HepG2 (cell line): ENCODE measurements at regions not wholly inside any gene's neighbourhood (a gene's known extent, or its start where the extent isn't known, plus 50 kb on each side); places are given as distances from the start of the nearest gene placed in this dataset.

Source experiments
- ATAC-seq: fragments of 200-7000 bp; cut with Tn5 transposase; 3 replicates; pipeline ENCODE4 v1.9.1; 2020; ENCODE audit warnings: mild to moderate bottlenecking, moderate library complexity
- BruUV-seq: library from RNA; stranded (reverse); fragments of 400-500 nt; replicated peaks from 2 replicates; lab custom pipeline; 2021; lab: Mats Ljungman, UMichigan
- CTCF ChIA-PET: fragments of 300-600 bp; formaldehyde crosslinking; extraction: SDS; loops from one replicate; lab custom pipeline; 2021; ENCODE audit warnings: low total read pairs, inconsistent platforms, low intra/inter-chr PET ratio; lab: Yijun Ruan, JAX
- POLR2A ChIA-PET: fragments of 350-600 bp; sonication (Branson Sonifier 250); formaldehyde crosslinking; loops from one replicate; lab custom pipeline; 2020; ENCODE audit warnings: antibody characterized with exemption, inconsistent platforms; lab: Yijun Ruan, JAX
- DNase-seq: peaks from one replicate; pipeline ENCODE4 v3.0.0-alpha.2; 2015; ENCODE audit warnings: low spot score
- FAIRE-seq: peaks from 3 replicates; lab custom pipeline; 2011; peaks lifted over from hg19 to GRCh38; lab: Jason Lieb, UNC
- H2AFZ ChIP-seq: one replicate; pipeline ENCODE4 v1.6.1; 2011; ENCODE audit warnings: low read length, inconsistent platforms
- H3K27ac ChIP-seq: fragments of 300-600 bp; 3 replicates; pipeline ENCODE4 v1.8.0; 2011; ENCODE audit warnings: mixed run types, mild to moderate bottlenecking, mixed read lengths, low read length, inconsistent platforms; ENCODE audit not compliant: insufficient read depth; ENCODE audit errors: extremely low read length
- H3K27me3 ChIP-seq, 2 experiments: fragments of 200-600 bp in 1 of 2; 2 replicates in 1 of 2; 3 replicates in 1 of 2; pipeline versions ENCODE4 v1.6.0 to v1.8.0; 2011; ENCODE audit warnings: low read length in 2 of 2, mild to moderate bottlenecking in 2 of 2, moderate library complexity in 2 of 2, inconsistent platforms in 1 of 2; ENCODE audit not compliant: insufficient read depth in 2 of 2, control insufficient read depth in 1 of 2
- H3K36me3 ChIP-seq, 2 experiments: fragments of 200-600 bp in 1 of 2; replicated peaks in 1 of 2; 2 replicates in 1 of 2; 3 replicates in 1 of 2; pipeline versions ENCODE4 v1.5.1 to v1.8.0; 2011; ENCODE audit warnings: low read length in 2 of 2, inconsistent platforms in 1 of 2; ENCODE audit not compliant: insufficient read depth in 2 of 2, control insufficient read depth in 1 of 2
- H3K4me1 ChIP-seq: 2 replicates; pipeline ENCODE4 v1.5.1; 2012; ENCODE audit warnings: low read length, inconsistent platforms; ENCODE audit not compliant: insufficient read depth
- H3K4me2 ChIP-seq: 2 replicates; pipeline ENCODE4 v1.6.0; 2011; ENCODE audit warnings: low read depth, low read length, inconsistent platforms
- H3K4me3 ChIP-seq, 3 experiments: fragments of 200-600 bp in 1 of 3; sonication (generic), shearing (Covaris generic) in 1 of 3; replicated peaks in 1 of 3; 2 replicates each; pipeline ENCODE4 v1.5.1; 2011 to 2016; ENCODE audit warnings: low read length in 3 of 3, inconsistent platforms in 2 of 3, low read depth in 2 of 3, mild to moderate bottlenecking in 2 of 3, control low read depth in 1 of 3, mixed read lengths in 1 of 3; ENCODE audit not compliant: insufficient read depth in 1 of 3
- H3K79me2 ChIP-seq: one replicate; pipeline ENCODE4 v1.6.1; 2011; ENCODE audit warnings: low read length, inconsistent platforms; ENCODE audit not compliant: insufficient read depth
- H3K9ac ChIP-seq: 2 replicates; pipeline ENCODE4 v1.6.0; 2011; ENCODE audit warnings: mild to moderate bottlenecking, low read depth, low read length, inconsistent platforms; ENCODE audit not compliant: insufficient read depth
- H3K9me3 ChIP-seq: 2 replicates; pipeline ENCODE4 v1.5.1; 2012; ENCODE audit warnings: mild to moderate bottlenecking, low read length
- H4K20me1 ChIP-seq: 2 replicates; pipeline ENCODE4 v1.6.0; 2011; ENCODE audit warnings: inconsistent platforms, mild to moderate bottlenecking, low read length, moderate library complexity; ENCODE audit not compliant: insufficient read depth
- CHCHD3 ChIP-seq: sonication (generic); formaldehyde crosslinking; IDR thresholded peaks from 2 replicates; pipeline ENCODE4 v1.8.0; 2022; ENCODE audit warnings: mild to moderate bottlenecking, missing genetic modification reagents, moderate library complexity
- FOXK2 ChIP-seq: fragments of 450-650 bp; IDR thresholded peaks from 2 replicates; pipeline ENCODE4 v1.6.1; 2016
- GLI4 ChIP-seq: sonication (generic); formaldehyde crosslinking; IDR thresholded peaks from 2 replicates; pipeline ENCODE4 v1.5.1; 2020; ENCODE audit warnings: missing genetic modification reagents, mild to moderate bottlenecking, moderate library complexity, borderline replicate concordance
- JDP2 ChIP-seq: sonication (generic); formaldehyde crosslinking; IDR thresholded peaks from 2 replicates; pipeline ENCODE4 v1.8.1; 2022; ENCODE audit warnings: missing genetic modification reagents, borderline replicate concordance
- MLLT10 ChIP-seq: sonication (generic); formaldehyde crosslinking; IDR thresholded peaks from 2 replicates; pipeline ENCODE4 v1.4.0; 2020; ENCODE audit warnings: missing genetic modification reagents
- MYPOP ChIP-seq: sonication (generic); formaldehyde crosslinking; IDR thresholded peaks from 2 replicates; pipeline ENCODE4 v1.8.1; 2023; ENCODE audit warnings: mild to moderate bottlenecking, moderate library complexity, missing genetic modification reagents
- RARG ChIP-seq: sonication (generic); formaldehyde crosslinking; IDR thresholded peaks from 2 replicates; pipeline ENCODE4 v1.4.0; 2020; ENCODE audit warnings: low read depth, mild to moderate bottlenecking, missing genetic modification reagents
- RFXANK ChIP-seq: IDR thresholded peaks from 2 replicates; pipeline ENCODE4 v1.6.1; 2016
- SIX1 ChIP-seq: sonication (generic); formaldehyde crosslinking; IDR thresholded peaks from 2 replicates; pipeline ENCODE4 v1.4.0; 2020; ENCODE audit warnings: missing genetic modification reagents, borderline replicate concordance
- ZNF414 ChIP-seq: sonication (generic); formaldehyde crosslinking; IDR thresholded peaks from 2 replicates; pipeline ENCODE4 v1.5.0; 2020; ENCODE audit warnings: missing genetic modification reagents
- ZNF672 ChIP-seq: sonication (generic); formaldehyde crosslinking; IDR thresholded peaks from 2 replicates; pipeline ENCODE4 v1.8.1; 2022; ENCODE audit warnings: missing genetic modification reagents
- WGBS: methylation state at CpG from one replicate; pipeline ENCODE4 v1.1.6; 2017; ENCODE audit warnings: low lambda C conversion rate; 5-methylcytosine and 5-hydroxymethylcytosine counted together
- in situ Hi-C: cut with HindIII; loops from 2 replicates; pipeline ENCODE4 v1.10.0; 2017; ENCODE audit warnings: low pct_unique_long_range_greater_than_20kb; ENCODE audit not compliant: extremely low pct_ligation_motif_present
- intact Hi-C: fragments of 100-400 bp; cut with micrococcal nuclease; formaldehyde crosslinking; loops from one replicate; pipeline ENCODE4 v1.10.0; 2022; ENCODE audit not compliant: unreplicated experiment

GRCh38 chr1:195903203-195903602 lies 705.0 kb downstream of the KCNT2 start:
- in situ Hi-C loops (no loop called here), intact Hi-C loops (no loop called here)
- BruUV-seq: no TSS peak
- Histone ChIP-seq H3K36me3 (no peaks in the 10 kb centered on the region), H3K79me2 (no peaks in the 10 kb centered on the region), H3K4me3 (no peak overlapping the region), H3K4me2 (no peak overlapping the region), H4K20me1 (no peaks in the 10 kb centered on the region), H3K9ac (no peak overlapping the region), H3K27ac (no peak overlapping the region), H2AFZ (no peak overlapping the region), H3K9me3 (no peaks in the 10 kb centered on the region), H3K27me3 (no peaks in the 10 kb centered on the region), H3K4me1 (no peaks in the 10 kb centered on the region)
- FAIRE-seq (no peak), DNase-seq (no peak), ATAC-seq (no peak)
- POLR2A ChIA-PET: no interaction called here
- no peak for TF ChIP-seq MYPOP (CRISPR knock-in tag)
- no peak for TF ChIP-seq MLLT10 (CRISPR knock-in tag)
- no peak for TF ChIP-seq FOXK2
- TF ChIP-seq ZNF672 (CRISPR knock-in tag): no peak
- TF ChIP-seq RFXANK (CRISPR knock-in tag): no peak
- TF ChIP-seq GLI4 (CRISPR knock-in tag): no peak
- TF ChIP-seq CHCHD3 (CRISPR knock-in tag): no peak
- no peak for TF ChIP-seq ZNF414 (CRISPR knock-in tag)
- no peak for TF ChIP-seq SIX1 (CRISPR knock-in tag)
- TF ChIP-seq RARG: no peak
- TF ChIP-seq JDP2 (CRISPR knock-in tag): no peak
- 4% methylated on average over 3 of the region's 3 CpGs for WGBS
- CTCF ChIA-PET: no interaction called here
